22Rv1 (cell line): ENCODE measurements at regions not wholly inside any gene's neighbourhood (a gene's known extent, or its start where the extent isn't known, plus 50 kb on each side); places are given as distances from the start of the nearest gene placed in this dataset.

ENCODE experiments used
- H3K27ac ChIP-seq: fragments of 450-650 bp; 2 replicates; pipeline ENCODE4 v1.5.1; 2017
- CTCF ChIP-seq: fragments of 450-650 bp; IDR thresholded peaks from 2 replicates; pipeline ENCODE4 v1.5.1; 2017; ENCODE audit warnings: mild to moderate bottlenecking
- ZFX ChIP-seq: fragments of 450-650 bp; IDR thresholded peaks from 2 replicates; pipeline ENCODE4 v1.6.1; 2017; ENCODE audit warnings: antibody characterized with exemption, borderline replicate concordance

GRCh38 chr14:76676539-76676938, 84.7 kb upstream of the VASH1 start:
- no peak for TF ChIP-seq ZFX
- TF ChIP-seq CTCF: no peak

GRCh38 chr14:76677534-76678145, 83.6 kb upstream of the VASH1 start:
- H3K27ac ChIP-seq: no peak overlapping the region
- no peak for TF ChIP-seq CTCF
- no peak for TF ChIP-seq ZFX

More at GRCh38 chr14:76676539-76676938, 84.7 kb upstream of the VASH1 start:
- no peak overlapping the region for H3K27ac ChIP-seq

- H3K27ac ChIP-seq: no peak overlapping the region
- TF ChIP-seq CTCF (no peak), ZFX (no peak)
Observed at GRCh38 chr14:76678244-76678800, 82.9 kb upstream of the VASH1 start.

- no peak overlapping the region for H3K27ac ChIP-seq
- TF ChIP-seq ZFX (no peak), CTCF (no peak)
Observed at GRCh38 chr14:76682367-76682766, 78.9 kb upstream of the VASH1 start.

GRCh38 chr14:76686646-76687045, 74.6 kb upstream of the VASH1 start:
- no peak overlapping the region for H3K27ac ChIP-seq

GRCh38 chr14:76687611-76688382, 73.5 kb upstream of the VASH1 start:
- TF ChIP-seq ZFX (no peak), CTCF (no peak)
- H3K27ac ChIP-seq: no peak overlapping the region

More at GRCh38 chr14:76686646-76687045, 74.6 kb upstream of the VASH1 start:
- TF ChIP-seq CTCF: no peak
- no peak for TF ChIP-seq ZFX

GRCh38 chr14:76688383-76688671, 72.9 kb upstream of the VASH1 start:
- H3K27ac ChIP-seq: no peak overlapping the region
- TF ChIP-seq ZFX (no peak), CTCF (no peak)
